HUES6 (cell line): ENCODE measurements at regions not wholly inside any gene's neighbourhood (a gene's known extent, or its start where the extent isn't known, plus 50 kb on each side); places are given as distances from the start of the nearest gene placed in this dataset.
"Not testable (repeated sequence)": the region's sequence is repeated elsewhere in the genome, so short reads cannot be mapped to it uniquely, and the experiment has no call there.

ENCODE experiments used
- H3K27ac ChIP-seq: 2 replicates; pipeline ENCODE4 v1.7.0; 2013; ENCODE audit warnings: low read depth, mild to moderate bottlenecking, low read length, inconsistent platforms
- H3K27me3 ChIP-seq: 2 replicates; pipeline ENCODE4 v1.6.1; 2013; ENCODE audit warnings: low read length; ENCODE audit not compliant: control insufficient read depth, insufficient read depth
- H3K36me3 ChIP-seq: 2 replicates; pipeline ENCODE4 v1.6.1; 2013; ENCODE audit warnings: low read length; ENCODE audit not compliant: control insufficient read depth, insufficient read depth
- H3K4me1 ChIP-seq: 2 replicates; pipeline ENCODE4 v1.6.1; 2013; ENCODE audit warnings: low read length; ENCODE audit not compliant: control insufficient read depth, insufficient read depth
- H3K4me3 ChIP-seq: 2 replicates; pipeline ENCODE4 v1.5.1; 2013; ENCODE audit warnings: low read depth, low read length
- H3K9ac ChIP-seq: one replicate; pipeline ENCODE4 v1.6.1; 2013; ENCODE audit warnings: mild to moderate bottlenecking, low read length
- H3K9me3 ChIP-seq: 2 replicates; pipeline ENCODE4 v1.6.1; 2013; ENCODE audit warnings: low read depth, low read length; ENCODE audit not compliant: control insufficient read depth, insufficient read depth

DNA sequence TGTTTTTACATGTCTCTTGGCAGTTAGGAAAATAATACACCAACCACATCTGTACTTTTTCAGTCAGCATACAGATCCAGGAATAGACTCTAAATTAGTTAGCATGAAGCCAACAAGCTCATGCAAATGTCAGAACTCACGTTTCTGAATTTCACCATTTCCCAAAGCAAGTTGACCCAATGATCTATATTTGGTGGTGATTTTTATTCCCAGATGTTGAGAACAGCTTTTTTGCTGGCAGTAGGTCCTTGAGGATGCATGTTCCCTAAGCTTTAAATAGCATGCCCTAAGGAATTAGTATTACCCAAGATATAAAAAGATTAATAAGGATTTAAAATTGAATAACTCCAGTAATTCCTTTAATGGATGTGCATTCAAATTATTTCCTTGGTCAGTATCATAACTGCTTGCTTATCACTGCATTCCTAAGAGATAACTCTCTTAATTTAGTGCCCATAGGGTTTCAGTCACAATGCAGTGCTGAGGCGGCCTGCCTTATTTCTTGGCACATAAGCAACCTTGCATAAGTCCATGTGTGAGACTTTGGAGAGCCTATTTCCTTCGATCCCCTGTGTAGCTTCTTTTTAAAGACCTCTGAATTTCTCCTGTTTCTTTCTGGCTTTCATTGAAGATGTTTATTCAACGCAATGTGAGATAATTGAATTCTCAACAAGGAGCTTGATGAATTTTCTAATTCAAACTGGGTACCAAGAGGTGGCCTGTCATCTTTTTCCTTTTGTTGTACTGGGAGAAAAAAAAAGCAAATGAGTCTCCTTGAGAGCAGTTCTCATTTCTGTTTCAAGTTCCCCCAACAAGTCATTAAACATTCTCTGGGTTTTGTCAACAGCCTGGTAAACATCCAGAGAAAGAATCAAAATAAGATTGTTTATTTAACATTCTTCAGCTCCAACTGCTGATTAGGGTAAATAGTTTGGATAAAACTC, 135.3 kb upstream of the MEOX2 start:
- H3K27me3 ChIP-seq = no peaks in the 10 kb centered on the region
- H3K27ac ChIP-seq = no peak overlapping the region
- H3K4me3 ChIP-seq = no peak overlapping the region
- no peak overlapping the region for H3K9ac ChIP-seq
- H3K4me1 ChIP-seq = 0 out of 2 replicates have a peak, but pooled peaks cover 5% of the 10 kb centered on the region
- H3K9me3 ChIP-seq = no peaks in the 10 kb centered on the region
- no peaks in the 10 kb centered on the region for H3K36me3 ChIP-seq

- no peaks in the 10 kb centered on the region for H3K27me3 ChIP-seq
- 0 out of 2 replicates have a peak, but pooled peaks cover 5% of the 10 kb centered on the region for H3K4me1 ChIP-seq
- no peaks in the 10 kb centered on the region for H3K36me3 ChIP-seq
- H3K4me3 ChIP-seq = no peak overlapping the region
- no peak overlapping the region for H3K9ac ChIP-seq
- H3K27ac ChIP-seq = no peak overlapping the region
- no peaks in the 10 kb centered on the region for H3K9me3 ChIP-seq
These were observed 133.8 kb upstream of the MEOX2 start for GRCh38 chr7:15820319-15820718.

- H3K27me3 ChIP-seq = no peaks in the 10 kb centered on the region
- no peak overlapping the region for H3K4me3 ChIP-seq
- H3K9me3 ChIP-seq = no peaks in the 10 kb centered on the region
- no peak overlapping the region for H3K9ac ChIP-seq
- H3K36me3 ChIP-seq = no peaks in the 10 kb centered on the region
- no peak overlapping the region for H3K27ac ChIP-seq
- H3K4me1 ChIP-seq = 0 out of 2 replicates have a peak, but pooled peaks cover 5% of the 10 kb centered on the region
These were observed 130.4 kb upstream of the MEOX2 start for GRCh38 chr7:15816835-15817426.

- H3K27ac ChIP-seq = no peak overlapping the region
- H3K4me1 ChIP-seq = 0 out of 2 replicates have a peak, but pooled peaks cover 5% of the 10 kb centered on the region
- no peak overlapping the region for H3K9ac ChIP-seq
- H3K36me3 ChIP-seq = no peaks in the 10 kb centered on the region
- H3K27me3 ChIP-seq = no peaks in the 10 kb centered on the region
- H3K4me3 ChIP-seq = no peak overlapping the region
- H3K9me3 ChIP-seq = peaks cover 6% of the 10 kb centered on the region; the same call in 1 of the 2 replicates
These were observed 127.0 kb upstream of the MEOX2 start for GRCh38 chr7:15813448-15813847.

DNA sequence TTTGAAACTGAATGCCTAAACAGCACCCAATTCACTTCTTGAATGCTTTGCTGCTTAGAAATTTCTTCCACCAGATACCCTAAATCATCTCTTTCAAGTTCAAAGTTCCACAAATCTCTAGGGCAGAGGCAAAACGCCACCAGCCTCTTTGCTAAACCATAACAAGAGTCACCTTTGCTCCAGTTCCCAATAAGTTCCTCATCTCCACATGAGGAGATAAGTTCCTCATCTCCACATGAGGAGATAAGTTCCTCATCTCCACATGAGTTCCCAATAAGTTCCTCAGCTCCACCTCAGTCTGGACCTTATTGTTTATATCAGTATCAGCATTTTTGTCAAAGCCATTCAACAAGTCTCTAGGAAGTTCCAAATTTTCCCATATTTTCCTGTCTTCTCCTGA, 123.9 kb upstream of the MEOX2 start:
- H3K9me3 ChIP-seq, H3K4me3 ChIP-seq, H3K4me1 ChIP-seq, H3K36me3 ChIP-seq, H3K27me3 ChIP-seq, H3K9ac ChIP-seq, H3K27ac ChIP-seq: not testable (repeated sequence)

DNA sequence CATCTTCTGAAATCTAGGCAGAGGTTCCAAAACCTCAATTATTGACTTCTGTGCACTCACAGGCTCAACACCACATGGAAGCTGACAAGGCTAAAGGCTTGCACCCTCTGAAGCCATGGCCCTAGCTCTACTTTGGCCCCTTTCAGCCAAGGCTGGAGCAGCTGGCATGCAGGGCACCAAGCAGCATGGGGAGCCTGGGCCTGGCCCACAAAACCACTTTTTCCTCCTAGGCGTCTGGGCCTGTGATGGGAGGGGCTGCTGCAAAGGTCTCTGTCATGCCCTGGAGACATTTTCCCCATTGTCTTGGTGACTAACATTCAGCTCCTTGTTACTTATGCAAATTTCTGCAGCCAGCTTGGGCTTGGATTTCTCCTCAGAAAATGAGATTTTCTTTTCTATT, 123.5 kb upstream of the MEOX2 start:
- not testable (repeated sequence) for H3K4me1 ChIP-seq, H3K9me3 ChIP-seq, H3K27me3 ChIP-seq, H3K36me3 ChIP-seq, H3K9ac ChIP-seq, H3K4me3 ChIP-seq, H3K27ac ChIP-seq

- no peaks in the 10 kb centered on the region for H3K4me1 ChIP-seq
- no peaks in the 10 kb centered on the region for H3K36me3 ChIP-seq
- H3K9me3 ChIP-seq = peaks cover 6% of the 10 kb centered on the region; the same call in 1 of the 2 replicates
- no peak overlapping the region for H3K9ac ChIP-seq
- no peak overlapping the region for H3K4me3 ChIP-seq
- no peaks in the 10 kb centered on the region for H3K27me3 ChIP-seq
- H3K27ac ChIP-seq = no peak overlapping the region
These were observed 119.4 kb upstream of the MEOX2 start for GRCh38 chr7:15805891-15806290.

DNA sequence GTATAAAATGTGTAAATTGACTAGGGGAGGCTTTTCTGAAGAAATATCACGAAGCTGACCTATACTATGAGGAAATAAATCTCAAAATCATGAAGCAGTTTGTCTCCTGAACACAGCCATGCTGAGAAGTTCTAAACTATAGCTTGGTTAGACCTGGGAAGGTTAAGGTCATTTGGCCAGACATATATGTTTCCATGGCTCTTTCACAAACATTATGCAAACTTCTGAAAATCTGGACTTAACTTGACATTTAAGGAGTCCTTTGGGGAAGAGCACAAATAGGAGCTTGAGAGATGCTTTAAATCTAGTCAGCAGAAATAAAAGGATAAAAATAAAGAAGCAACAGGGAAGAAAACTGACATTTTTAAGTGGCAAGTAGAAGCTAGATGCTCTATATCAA, 115.9 kb upstream of the MEOX2 start:
- no peak overlapping the region for H3K4me3 ChIP-seq
- H3K27me3 ChIP-seq = no peaks in the 10 kb centered on the region
- no peak overlapping the region for H3K27ac ChIP-seq
- H3K36me3 ChIP-seq = no peaks in the 10 kb centered on the region
- H3K9ac ChIP-seq = no peak overlapping the region
- no peaks in the 10 kb centered on the region for H3K9me3 ChIP-seq
- no peaks in the 10 kb centered on the region for H3K4me1 ChIP-seq

GRCh38 chr7:15801551-15801950, 115.1 kb upstream of the MEOX2 start:
- Histone ChIP-seq H3K27me3 (no peaks in the 10 kb centered on the region), H3K9me3 (no peaks in the 10 kb centered on the region), H3K27ac (no peak overlapping the region), H3K9ac (no peak overlapping the region), H3K36me3 (no peaks in the 10 kb centered on the region), H3K4me1 (no peaks in the 10 kb centered on the region), H3K4me3 (no peak overlapping the region)

DNA sequence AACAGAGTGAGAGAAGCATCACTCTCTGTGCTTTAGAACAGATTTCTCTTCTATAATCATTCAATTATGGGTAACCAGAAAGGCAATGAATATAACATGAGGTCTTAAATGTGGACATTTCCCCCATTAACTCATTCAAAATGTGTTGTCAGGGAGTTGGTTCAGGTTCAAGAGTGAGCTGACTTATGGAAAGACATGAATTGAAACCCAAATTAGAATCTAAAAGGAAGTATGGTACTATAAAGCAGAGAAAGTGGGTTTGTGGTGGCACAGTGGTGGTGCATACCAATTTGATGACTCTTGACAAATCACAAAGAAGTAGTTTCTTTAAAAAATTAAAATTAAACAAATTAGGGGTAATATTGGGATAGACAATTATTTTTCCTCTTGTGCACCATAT, 114.6 kb upstream of the MEOX2 start:
- H3K4me1 ChIP-seq = no peaks in the 10 kb centered on the region
- no peak overlapping the region for H3K4me3 ChIP-seq
- H3K36me3 ChIP-seq = no peaks in the 10 kb centered on the region
- no peak overlapping the region for H3K27ac ChIP-seq
- H3K9ac ChIP-seq = no peak overlapping the region
- H3K27me3 ChIP-seq = no peaks in the 10 kb centered on the region
- no peaks in the 10 kb centered on the region for H3K9me3 ChIP-seq

GRCh38 chr7:15798081-15798480, 111.6 kb upstream of the MEOX2 start:
- no peaks in the 10 kb centered on the region for H3K36me3 ChIP-seq
- H3K4me3 ChIP-seq = no peak overlapping the region
- no peaks in the 10 kb centered on the region for H3K9me3 ChIP-seq
- no peaks in the 10 kb centered on the region for H3K4me1 ChIP-seq
- no peak overlapping the region for H3K27ac ChIP-seq
- H3K27me3 ChIP-seq = no peaks in the 10 kb centered on the region
- H3K9ac ChIP-seq = no peak overlapping the region
